KMS-11 (cell line): ENCODE measurements at regions not wholly inside any gene's neighbourhood (a gene's known extent, or its start where the extent isn't known, plus 50 kb on each side); places are given as distances from the start of the nearest gene placed in this dataset.

Source experiments
- H2AFZ ChIP-seq: fragments of 200-600 bp; sonication (generic); 2 replicates; pipeline ENCODE4 v1.6.1; 2016; ENCODE audit warnings: antibody characterized with exemption, mixed run types, low read depth
- H3K27ac ChIP-seq: fragments of 200-600 bp; sonication (generic); 2 replicates; pipeline ENCODE4 v1.6.1; 2016; ENCODE audit warnings: mild to moderate bottlenecking, mixed run types
- H3K27me3 ChIP-seq: fragments of 200-600 bp; sonication (generic); 2 replicates; pipeline ENCODE4 v1.6.1; 2017; ENCODE audit warnings: mild to moderate bottlenecking, low read depth, mixed run types, moderate library complexity; ENCODE audit not compliant: insufficient read depth
- H3K36me3 ChIP-seq: fragments of 200-600 bp; sonication (generic); 2 replicates; pipeline ENCODE4 v1.6.1; 2017; ENCODE audit warnings: mild to moderate bottlenecking, mixed run types; ENCODE audit not compliant: insufficient read depth
- H3K4me1 ChIP-seq: fragments of 200-600 bp; sonication (generic); 2 replicates; pipeline ENCODE4 v1.6.1; 2016; ENCODE audit warnings: mild to moderate bottlenecking, low read depth, mixed run types; ENCODE audit not compliant: poor library complexity, severe bottlenecking
- H3K4me2 ChIP-seq: fragments of 200-600 bp; sonication (generic); 2 replicates; pipeline ENCODE4 v1.7.0; 2016; ENCODE audit warnings: mild to moderate bottlenecking, mixed run types
- H3K4me3 ChIP-seq: fragments of 200-600 bp; sonication (generic); IDR thresholded peaks from 2 replicates; pipeline ENCODE4 v1.6.1; 2017; ENCODE audit warnings: low read depth, low read length, mixed read lengths; ENCODE audit not compliant: insufficient read depth
- H3K79me2 ChIP-seq: fragments of 200-600 bp; sonication (generic); 2 replicates; pipeline ENCODE4 v1.6.1; 2016; ENCODE audit warnings: low read depth, mixed run types; ENCODE audit not compliant: insufficient read depth
- H3K9ac ChIP-seq: fragments of 200-600 bp; sonication (generic); 2 replicates; pipeline ENCODE4 v1.6.1; 2016; ENCODE audit warnings: mild to moderate bottlenecking, mixed run types
- H4K20me1 ChIP-seq: fragments of 200-600 bp; sonication (generic); 2 replicates; pipeline ENCODE4 v1.6.1; 2016; ENCODE audit warnings: mild to moderate bottlenecking, mixed run types; ENCODE audit not compliant: insufficient read depth
- TF ChIP-seq, protein P1 (sequence below): fragments of 200-600 bp; sonication (generic); conservative IDR thresholded peaks from 2 replicates; pipeline ENCODE4 v1.6.1; 2017; ENCODE audit warnings: low read depth, mild to moderate bottlenecking, antibody characterized with exemption, low read length, moderate library complexity, mixed read lengths

DNA sequence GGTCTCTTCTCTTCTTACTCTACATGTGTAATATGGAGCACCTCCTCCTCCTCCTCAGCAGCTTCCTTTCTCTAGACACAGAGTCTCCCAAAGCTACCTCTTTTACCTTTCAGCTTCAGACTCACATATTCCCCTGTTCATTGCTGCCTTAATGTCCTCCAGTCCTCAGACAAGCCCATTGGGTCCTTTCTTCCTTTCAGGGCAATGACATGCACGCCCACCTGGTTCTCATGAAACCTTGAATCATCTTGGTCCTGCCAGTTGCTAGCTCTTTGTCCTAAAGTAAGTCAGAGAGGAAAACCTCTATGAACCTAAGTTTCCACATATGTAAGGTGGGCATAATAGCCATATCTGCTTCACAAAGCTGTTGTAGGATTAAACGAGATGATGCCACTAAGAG lies 227.0 kb downstream of the RPS24 start:
- Histone ChIP-seq H3K27ac (no peak overlapping the region), H3K36me3 (no peaks in the 10 kb centered on the region), H3K4me3 (no peak overlapping the region), H3K4me1 (no peaks in the 10 kb centered on the region), H3K79me2 (no peaks in the 10 kb centered on the region), H4K20me1 (no peaks in the 10 kb centered on the region), H3K27me3 (no peaks in the 10 kb centered on the region), H3K9ac (no peak overlapping the region), H2AFZ (no peak overlapping the region), H3K4me2 (no peak overlapping the region)
- TF ChIP-seq, protein P1, sequence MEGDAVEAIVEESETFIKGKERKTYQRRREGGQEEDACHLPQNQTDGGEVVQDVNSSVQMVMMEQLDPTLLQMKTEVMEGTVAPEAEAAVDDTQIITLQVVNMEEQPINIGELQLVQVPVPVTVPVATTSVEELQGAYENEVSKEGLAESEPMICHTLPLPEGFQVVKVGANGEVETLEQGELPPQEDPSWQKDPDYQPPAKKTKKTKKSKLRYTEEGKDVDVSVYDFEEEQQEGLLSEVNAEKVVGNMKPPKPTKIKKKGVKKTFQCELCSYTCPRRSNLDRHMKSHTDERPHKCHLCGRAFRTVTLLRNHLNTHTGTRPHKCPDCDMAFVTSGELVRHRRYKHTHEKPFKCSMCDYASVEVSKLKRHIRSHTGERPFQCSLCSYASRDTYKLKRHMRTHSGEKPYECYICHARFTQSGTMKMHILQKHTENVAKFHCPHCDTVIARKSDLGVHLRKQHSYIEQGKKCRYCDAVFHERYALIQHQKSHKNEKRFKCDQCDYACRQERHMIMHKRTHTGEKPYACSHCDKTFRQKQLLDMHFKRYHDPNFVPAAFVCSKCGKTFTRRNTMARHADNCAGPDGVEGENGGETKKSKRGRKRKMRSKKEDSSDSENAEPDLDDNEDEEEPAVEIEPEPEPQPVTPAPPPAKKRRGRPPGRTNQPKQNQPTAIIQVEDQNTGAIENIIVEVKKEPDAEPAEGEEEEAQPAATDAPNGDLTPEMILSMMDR: no peak

DNA sequence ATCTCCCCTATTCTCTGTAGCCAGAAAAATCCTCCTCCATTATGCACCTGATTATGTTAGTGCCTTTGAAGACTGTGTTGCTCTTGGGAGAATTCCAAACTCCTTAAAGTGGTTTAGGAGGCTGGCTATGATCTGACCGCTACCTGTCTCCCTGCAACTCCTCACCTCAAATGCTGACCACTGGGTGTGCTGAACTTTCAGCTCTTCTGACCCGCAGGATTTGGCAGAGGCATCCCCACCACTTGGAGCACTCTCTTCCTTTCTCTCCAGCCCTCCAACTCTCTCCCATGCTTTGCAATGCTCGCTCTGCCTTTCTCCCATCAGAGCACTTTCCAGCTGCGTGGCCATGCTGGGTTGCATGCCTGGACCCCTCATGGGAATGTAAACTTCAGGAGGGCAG lies 227.6 kb downstream of the RPS24 start:
- Histone ChIP-seq H3K9ac (no peak overlapping the region), H2AFZ (no peak overlapping the region)
- TF ChIP-seq, protein P1: no peak

DNA sequence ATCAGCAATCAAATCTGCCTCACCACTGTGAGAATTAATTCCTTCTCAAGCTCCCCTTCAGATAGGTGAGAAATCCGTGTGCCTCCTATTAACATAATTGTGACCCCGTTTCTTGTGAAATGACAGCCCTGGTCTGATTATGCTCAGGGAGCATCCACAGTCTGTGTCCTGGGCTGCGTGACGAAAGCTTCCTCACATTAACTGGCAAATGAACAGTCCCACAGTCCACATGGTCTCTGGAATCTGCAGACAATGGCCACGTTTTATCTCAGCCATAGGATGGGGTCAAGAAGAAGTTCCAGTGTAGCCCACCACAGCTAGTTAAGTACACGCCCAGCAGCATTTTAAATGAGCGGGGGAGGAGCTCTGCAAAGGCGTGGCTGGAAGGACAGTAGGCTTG lies 229.2 kb downstream of the RPS24 start:
- H3K4me1 ChIP-seq: no peaks in the 10 kb centered on the region
- H3K4me2 ChIP-seq: no peak overlapping the region
- H3K4me3 ChIP-seq: no peak overlapping the region
- no peaks in the 10 kb centered on the region for H3K27me3 ChIP-seq
- no peaks in the 10 kb centered on the region for H3K36me3 ChIP-seq
- H3K9ac ChIP-seq: no peak overlapping the region
- H4K20me1 ChIP-seq: no peaks in the 10 kb centered on the region
- no peak overlapping the region for H2AFZ ChIP-seq
- TF ChIP-seq, protein P1: no peak
- no peaks in the 10 kb centered on the region for H3K79me2 ChIP-seq
- H3K27ac ChIP-seq: no peak overlapping the region

More for the DNA sequence above, 227.6 kb downstream of the RPS24 start:
- no peak overlapping the region for H3K4me2 ChIP-seq
- H3K4me1 ChIP-seq: no peaks in the 10 kb centered on the region
- no peaks in the 10 kb centered on the region for H3K36me3 ChIP-seq
- H3K4me3 ChIP-seq: no peak overlapping the region
- no peaks in the 10 kb centered on the region for H4K20me1 ChIP-seq
- no peaks in the 10 kb centered on the region for H3K79me2 ChIP-seq
- no peak overlapping the region for H3K27ac ChIP-seq
- H3K27me3 ChIP-seq: no peaks in the 10 kb centered on the region

DNA sequence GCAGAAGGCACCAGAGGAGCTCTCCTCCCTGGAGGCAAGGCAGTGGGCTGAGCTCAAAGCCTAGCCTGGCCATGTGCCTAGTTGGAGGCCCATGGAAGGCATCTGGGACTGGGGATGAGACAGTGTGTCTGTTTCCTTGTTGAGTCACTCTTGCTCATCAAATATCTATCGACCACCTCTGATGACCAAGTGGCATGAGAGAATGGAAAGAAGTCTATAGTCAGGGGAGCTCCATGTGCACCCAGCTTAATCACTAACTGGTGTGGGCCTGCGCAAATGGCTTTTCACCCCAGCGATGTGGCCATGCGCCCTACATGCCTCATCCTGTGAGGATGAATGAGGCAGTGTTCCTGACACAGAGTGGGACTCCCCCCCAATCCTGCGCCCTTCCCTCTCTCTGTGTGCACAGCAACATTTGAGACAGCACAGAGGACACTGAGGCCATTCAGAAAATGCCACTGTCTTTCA lies 229.9 kb downstream of the RPS24 start:
- no peaks in the 10 kb centered on the region for H3K79me2 ChIP-seq
- H3K9ac ChIP-seq: no peak overlapping the region
- H3K4me1 ChIP-seq: no peaks in the 10 kb centered on the region
- H3K27ac ChIP-seq: no peak overlapping the region
- no peak overlapping the region for H3K4me3 ChIP-seq
- H2AFZ ChIP-seq: no peak overlapping the region
- H3K27me3 ChIP-seq: no peaks in the 10 kb centered on the region
- TF ChIP-seq, protein P1: no peak
- H4K20me1 ChIP-seq: no peaks in the 10 kb centered on the region
- no peaks in the 10 kb centered on the region for H3K36me3 ChIP-seq
- no peak overlapping the region for H3K4me2 ChIP-seq
